ENCODE measurements at regions not wholly inside any gene's neighbourhood (a gene's known extent, or its start where the extent isn't known, plus 50 kb on each side); places are given as distances from the start of the nearest gene placed in this dataset.

DNA sequence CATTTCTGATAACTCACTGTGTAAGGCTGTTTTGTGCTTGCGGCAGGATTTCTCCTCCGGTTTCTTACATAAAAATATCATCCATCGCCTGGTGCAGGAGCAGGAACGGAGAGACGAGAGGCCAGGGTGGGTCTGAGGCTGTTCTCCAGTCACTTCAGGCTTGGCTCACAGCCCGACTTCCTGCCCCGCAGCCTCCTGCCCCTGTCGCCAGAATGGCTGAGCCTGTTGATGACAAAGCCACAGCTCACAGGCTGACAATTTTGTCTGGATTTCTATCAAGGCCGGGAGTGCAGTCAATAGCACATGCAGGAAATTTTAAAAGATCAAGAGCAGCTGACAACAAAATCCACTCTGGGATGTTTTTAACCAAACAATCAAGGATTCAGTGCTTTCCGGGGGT is 229.7 kb upstream of the ZNF32 start:
- RAD21 ChIA-PET (ENCODE audit: low non-redundant PET in 1 of 2, low total read pairs in 2 of 2, uncharacterized antibody in 2 of 2, unreplicated experiment in 2 of 2) = no interaction called here
- H3K4me2 ChIP-seq (ENCODE audit: low read length) = no peak overlapping the region
- H3K9ac ChIP-seq (ENCODE audit: low read length) = no peak overlapping the region
- ATAC-seq (no peak), DNase-seq (ENCODE audit: low read depth, low spot score) (no peak)
- no peak overlapping the region for H2AFZ ChIP-seq (ENCODE audit: low read depth, low read length, poor library complexity, severe bottlenecking)
- no peaks in the 10 kb centered on the region for H3K4me1 ChIP-seq (ENCODE audit: control insufficient read depth in 1 of 2, insufficient read depth in 2 of 2, low read length in 2 of 2)
- POLR2A ChIA-PET = no interaction called here
- intact Hi-C loops (cut with micrococcal nuclease) = no loop called here
- no peaks in the 10 kb centered on the region for H3K9me2 ChIP-seq (ENCODE audit: insufficient read depth)
- H3K79me2 ChIP-seq (ENCODE audit: insufficient read depth, low read length) = no peaks in the 10 kb centered on the region
- no peaks in the 10 kb centered on the region for H4K20me1 ChIP-seq (ENCODE audit: insufficient read depth)
- peaks cover 25% of the 10 kb centered on the region for H3K27me3 ChIP-seq (ENCODE audit: insufficient read depth, low read length)
- BruUV-seq (replicated peaks) = no TSS peak
- TF ChIP-seq EZH2phosphoT487 (IDR thresholded peaks at IDR 0.05; ENCODE audit: borderline replicate concordance) = no peak
- no peak for TF ChIP-seq FOSL1 (IDR thresholded peaks at IDR 0.05; ENCODE audit: low read depth)
- TF ChIP-seq JUND (IDR thresholded peaks at IDR 0.05) = no peak
- no peak for TF ChIP-seq TCF7L2 (IDR thresholded peaks at IDR 0.05; ENCODE audit: borderline replicate concordance, extremely low read depth, insufficient read depth, insufficient read length)
- TF ChIP-seq EGR1 (IDR thresholded peaks at IDR 0.05; ENCODE audit: low read depth) = no peak
- TF ChIP-seq, protein P1, sequence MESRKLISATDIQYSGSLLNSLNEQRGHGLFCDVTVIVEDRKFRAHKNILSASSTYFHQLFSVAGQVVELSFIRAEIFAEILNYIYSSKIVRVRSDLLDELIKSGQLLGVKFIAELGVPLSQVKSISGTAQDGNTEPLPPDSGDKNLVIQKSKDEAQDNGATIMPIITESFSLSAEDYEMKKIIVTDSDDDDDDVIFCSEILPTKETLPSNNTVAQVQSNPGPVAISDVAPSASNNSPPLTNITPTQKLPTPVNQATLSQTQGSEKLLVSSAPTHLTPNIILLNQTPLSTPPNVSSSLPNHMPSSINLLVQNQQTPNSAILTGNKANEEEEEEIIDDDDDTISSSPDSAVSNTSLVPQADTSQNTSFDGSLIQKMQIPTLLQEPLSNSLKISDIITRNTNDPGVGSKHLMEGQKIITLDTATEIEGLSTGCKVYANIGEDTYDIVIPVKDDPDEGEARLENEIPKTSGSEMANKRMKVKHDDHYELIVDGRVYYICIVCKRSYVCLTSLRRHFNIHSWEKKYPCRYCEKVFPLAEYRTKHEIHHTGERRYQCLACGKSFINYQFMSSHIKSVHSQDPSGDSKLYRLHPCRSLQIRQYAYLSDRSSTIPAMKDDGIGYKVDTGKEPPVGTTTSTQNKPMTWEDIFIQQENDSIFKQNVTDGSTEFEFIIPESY (IDR thresholded peaks at IDR 0.05; ENCODE audit: extremely low read depth, insufficient replicate concordance, low read length) = no peak
- TF ChIP-seq ZFX (IDR thresholded peaks at IDR 0.05) = no peak
- no peak for TF ChIP-seq ELF1 (IDR thresholded peaks at IDR 0.05; ENCODE audit: borderline replicate concordance, low read depth)
- TF ChIP-seq, protein P2, sequence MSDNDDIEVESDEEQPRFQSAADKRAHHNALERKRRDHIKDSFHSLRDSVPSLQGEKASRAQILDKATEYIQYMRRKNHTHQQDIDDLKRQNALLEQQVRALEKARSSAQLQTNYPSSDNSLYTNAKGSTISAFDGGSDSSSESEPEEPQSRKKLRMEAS (IDR thresholded peaks at IDR 0.05) = no peak
- no peak for TF ChIP-seq CEBPB (IDR thresholded peaks at IDR 0.05; ENCODE audit: low read depth)
- no peak for TF ChIP-seq YY1 (IDR thresholded peaks at IDR 0.05; ENCODE audit: extremely low read depth, insufficient replicate concordance, low read depth, low read length)
- TF ChIP-seq, protein P3, sequence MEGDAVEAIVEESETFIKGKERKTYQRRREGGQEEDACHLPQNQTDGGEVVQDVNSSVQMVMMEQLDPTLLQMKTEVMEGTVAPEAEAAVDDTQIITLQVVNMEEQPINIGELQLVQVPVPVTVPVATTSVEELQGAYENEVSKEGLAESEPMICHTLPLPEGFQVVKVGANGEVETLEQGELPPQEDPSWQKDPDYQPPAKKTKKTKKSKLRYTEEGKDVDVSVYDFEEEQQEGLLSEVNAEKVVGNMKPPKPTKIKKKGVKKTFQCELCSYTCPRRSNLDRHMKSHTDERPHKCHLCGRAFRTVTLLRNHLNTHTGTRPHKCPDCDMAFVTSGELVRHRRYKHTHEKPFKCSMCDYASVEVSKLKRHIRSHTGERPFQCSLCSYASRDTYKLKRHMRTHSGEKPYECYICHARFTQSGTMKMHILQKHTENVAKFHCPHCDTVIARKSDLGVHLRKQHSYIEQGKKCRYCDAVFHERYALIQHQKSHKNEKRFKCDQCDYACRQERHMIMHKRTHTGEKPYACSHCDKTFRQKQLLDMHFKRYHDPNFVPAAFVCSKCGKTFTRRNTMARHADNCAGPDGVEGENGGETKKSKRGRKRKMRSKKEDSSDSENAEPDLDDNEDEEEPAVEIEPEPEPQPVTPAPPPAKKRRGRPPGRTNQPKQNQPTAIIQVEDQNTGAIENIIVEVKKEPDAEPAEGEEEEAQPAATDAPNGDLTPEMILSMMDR (IDR thresholded peaks at IDR 0.05 in 2 of 3, conservative IDR thresholded peaks at IDR 0.05 in 1 of 3; ENCODE audit: borderline replicate concordance in 1 of 3, insufficient read depth in 1 of 3, low read depth in 2 of 3, low read length in 2 of 3) = no peak
- no peak for TF ChIP-seq SP1 (IDR thresholded peaks at IDR 0.05; ENCODE audit: low read depth)
- no peak for TF ChIP-seq POLR2AphosphoS5 (IDR thresholded peaks at IDR 0.05; ENCODE audit: low read depth, low read length)
- H3K4me3 ChIP-seq (replicated peaks in 1 of 2; ENCODE audit: low read depth in 1 of 2, low read length in 2 of 2) = no peak overlapping the region
- CTCF ChIA-PET = no interaction called here
- no peak overlapping the region for H3K27ac ChIP-seq (ENCODE audit: low read depth, low read length)
- no peaks in the 10 kb centered on the region for H3K9me3 ChIP-seq (ENCODE audit: control insufficient read depth in 1 of 2, insufficient read depth in 1 of 2, low read depth in 1 of 2, low read length in 2 of 2)
- H3K36me3 ChIP-seq (ENCODE audit: control insufficient read depth in 1 of 2, insufficient read depth in 2 of 2, low read length in 2 of 2) = no peaks in the 10 kb centered on the region

Measured in HCT116 (cell line).